Fibroblast of lung (primary cell): ENCODE measurements at regions not wholly inside any gene's neighbourhood (a gene's known extent, or its start where the extent isn't known, plus 50 kb on each side); places are given as distances from the start of the nearest gene placed in this dataset.

Experiments used
- DNase-seq, 2 donors: peaks; one replicate each; pipeline versions ENCODE4 v3.0.0 to v3.0.0-alpha.2; 2010; ENCODE audit warnings: low read depth in 2 of 2
- H2AFZ ChIP-seq: 2 replicates; pipeline ENCODE4 v1.5.1; 2012; ENCODE audit warnings: low read length, control low read depth, inconsistent platforms
- H3K27ac ChIP-seq: 2 replicates; pipeline ENCODE4 v1.5.1; 2011; ENCODE audit warnings: low read length, control low read depth; ENCODE audit not compliant: insufficient read depth
- H3K27me3 ChIP-seq: 2 replicates; pipeline ENCODE4 v1.5.1; 2011; ENCODE audit warnings: mild to moderate bottlenecking, low read length; ENCODE audit not compliant: control insufficient read depth, insufficient read depth
- H3K36me3 ChIP-seq: 2 replicates; pipeline ENCODE4 v1.5.1; 2011; ENCODE audit warnings: low read length; ENCODE audit not compliant: control insufficient read depth, insufficient read depth
- H3K4me1 ChIP-seq: 2 replicates; pipeline ENCODE4 v1.5.1; 2011; ENCODE audit warnings: low read length; ENCODE audit not compliant: control insufficient read depth, insufficient read depth; ENCODE audit errors: extremely low read depth
- H3K4me2 ChIP-seq: 2 replicates; pipeline ENCODE4 v1.5.1; 2011; ENCODE audit warnings: low read length, control low read depth; ENCODE audit not compliant: insufficient read depth; ENCODE audit errors: extremely low read depth
- H3K4me3 ChIP-seq, 4 experiments: fragments of 200-600 bp in 1 of 4; sonication (generic) in 1 of 4; replicated peaks in 1 of 4; 2 replicates each; pipeline ENCODE4 v1.5.1; 2011 to 2016; ENCODE audit warnings: low read length in 4 of 4, low read depth in 3 of 4, mild to moderate bottlenecking in 3 of 4, control low read depth in 2 of 4, inconsistent platforms in 1 of 4, mixed read lengths in 1 of 4; ENCODE audit not compliant: insufficient read depth in 1 of 4; ENCODE audit errors: control extremely low read depth in 1 of 4
- H3K79me2 ChIP-seq: 2 replicates; pipeline ENCODE4 v1.5.1; 2012; ENCODE audit warnings: mild to moderate bottlenecking, low read length, inconsistent platforms; ENCODE audit not compliant: control insufficient read depth, insufficient read depth
- H3K9ac ChIP-seq: 2 replicates; pipeline ENCODE4 v1.5.1; 2011; ENCODE audit warnings: mild to moderate bottlenecking, low read length, control low read depth; ENCODE audit not compliant: insufficient read depth
- H3K9me3 ChIP-seq: 2 replicates; pipeline ENCODE4 v1.5.1; 2012; ENCODE audit warnings: low read depth, low read length; ENCODE audit not compliant: control insufficient read depth, insufficient read depth
- H4K20me1 ChIP-seq: 2 replicates; pipeline ENCODE4 v1.5.1; 2011; ENCODE audit warnings: low read length; ENCODE audit not compliant: control insufficient read depth, insufficient read depth; ENCODE audit errors: extremely low read depth
- EZH2 ChIP-seq: IDR thresholded peaks from 2 replicates; pipeline ENCODE4 v1.5.1; 2012; ENCODE audit warnings: low read length, control low read depth, mild to moderate bottlenecking; ENCODE audit errors: missing control alignments
- TF ChIP-seq, protein P1 (sequence below), 2 donors: IDR thresholded peaks in 1 of 2; conservative IDR thresholded peaks in 1 of 2; 1 replicate in 1 of 2; 2 replicates in 1 of 2; pipeline ENCODE4 v1.5.1; 2011 to 2012; ENCODE audit warnings: low read length in 2 of 2, control low read depth in 1 of 2, inconsistent platforms in 1 of 2, low read depth in 1 of 2, mild to moderate bottlenecking in 1 of 2

- Histone ChIP-seq H3K4me2 (no peak overlapping the region), H3K9ac (no peak overlapping the region), H4K20me1 (no peaks in the 10 kb centered on the region), H3K79me2 (no peaks in the 10 kb centered on the region), H3K27ac (no peak overlapping the region), H2AFZ (no peak overlapping the region), H3K9me3 (no peaks in the 10 kb centered on the region), H3K4me3 (no peak overlapping the region), H3K4me1 (no peaks in the 10 kb centered on the region), H3K27me3 (no peaks in the 10 kb centered on the region), H3K36me3 (no peaks in the 10 kb centered on the region)
- no peak for DNase-seq
- TF ChIP-seq EZH2: no peak
Measured at GRCh38 chr11:109609454-109610185, 187.6 kb downstream of the C11orf87 start.

DNA sequence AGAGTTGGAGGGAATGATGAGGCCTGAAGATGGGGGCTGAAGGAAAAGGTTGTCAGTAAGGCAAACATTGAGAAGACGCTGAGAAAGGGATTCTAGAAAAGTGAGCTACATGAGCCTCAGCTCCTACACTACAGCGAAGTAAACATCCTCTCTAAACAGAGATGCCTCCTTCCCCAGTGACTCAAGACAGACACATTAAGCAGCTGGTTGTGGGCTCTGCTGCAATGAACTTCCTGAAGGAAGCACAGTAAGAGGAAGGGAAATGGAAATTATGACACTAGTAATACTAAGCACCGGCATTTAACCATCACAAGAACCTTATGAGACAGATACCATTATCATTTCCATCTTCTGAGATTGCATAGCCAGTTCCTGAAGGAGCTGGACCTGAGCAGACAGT lies 190.5 kb downstream of the C11orf87 start:
- no peak for TF ChIP-seq EZH2
- TF ChIP-seq, protein P1, sequence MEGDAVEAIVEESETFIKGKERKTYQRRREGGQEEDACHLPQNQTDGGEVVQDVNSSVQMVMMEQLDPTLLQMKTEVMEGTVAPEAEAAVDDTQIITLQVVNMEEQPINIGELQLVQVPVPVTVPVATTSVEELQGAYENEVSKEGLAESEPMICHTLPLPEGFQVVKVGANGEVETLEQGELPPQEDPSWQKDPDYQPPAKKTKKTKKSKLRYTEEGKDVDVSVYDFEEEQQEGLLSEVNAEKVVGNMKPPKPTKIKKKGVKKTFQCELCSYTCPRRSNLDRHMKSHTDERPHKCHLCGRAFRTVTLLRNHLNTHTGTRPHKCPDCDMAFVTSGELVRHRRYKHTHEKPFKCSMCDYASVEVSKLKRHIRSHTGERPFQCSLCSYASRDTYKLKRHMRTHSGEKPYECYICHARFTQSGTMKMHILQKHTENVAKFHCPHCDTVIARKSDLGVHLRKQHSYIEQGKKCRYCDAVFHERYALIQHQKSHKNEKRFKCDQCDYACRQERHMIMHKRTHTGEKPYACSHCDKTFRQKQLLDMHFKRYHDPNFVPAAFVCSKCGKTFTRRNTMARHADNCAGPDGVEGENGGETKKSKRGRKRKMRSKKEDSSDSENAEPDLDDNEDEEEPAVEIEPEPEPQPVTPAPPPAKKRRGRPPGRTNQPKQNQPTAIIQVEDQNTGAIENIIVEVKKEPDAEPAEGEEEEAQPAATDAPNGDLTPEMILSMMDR (conservative IDR thresholded peaks at IDR 0.05 in 1 of 2, IDR thresholded peaks at IDR 0.05 in 1 of 2; ENCODE audit: low read depth in 1 of 2, low read length in 2 of 2): no peak
- DNase-seq: no peak
- Histone ChIP-seq H3K27ac (no peak overlapping the region), H3K9me3 (no peaks in the 10 kb centered on the region), H3K36me3 (no peaks in the 10 kb centered on the region), H4K20me1 (no peaks in the 10 kb centered on the region), H3K4me1 (no peaks in the 10 kb centered on the region), H3K27me3 (no peaks in the 10 kb centered on the region), H3K79me2 (no peaks in the 10 kb centered on the region), H3K9ac (no peak overlapping the region), H3K4me3 (no peak overlapping the region), H2AFZ (no peak overlapping the region), H3K4me2 (no peak overlapping the region)

DNA sequence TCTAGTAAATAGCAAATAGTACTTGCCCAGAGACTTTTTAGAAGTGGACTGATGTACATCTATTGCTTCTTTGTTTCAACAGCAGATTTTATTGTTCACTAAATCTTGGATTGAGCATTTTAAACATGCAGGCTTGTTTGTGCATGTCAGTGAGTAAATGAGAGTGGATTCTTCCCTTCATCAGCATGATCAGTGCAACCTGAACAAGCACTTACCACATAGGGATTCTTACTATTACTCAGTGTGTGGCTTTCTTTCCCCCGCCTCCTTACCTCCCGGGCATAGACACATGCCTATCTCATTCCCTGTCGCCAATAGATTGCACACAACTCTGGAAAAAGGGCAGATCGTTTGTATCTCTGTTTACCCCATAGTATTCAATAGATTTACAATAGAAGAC lies 197.5 kb downstream of the C11orf87 start:
- Histone ChIP-seq H3K27ac (no peak overlapping the region), H3K4me1 (no peaks in the 10 kb centered on the region)
- no peak for TF ChIP-seq EZH2
- TF ChIP-seq, protein P1 (conservative IDR thresholded peaks at IDR 0.05 in 1 of 2, IDR thresholded peaks at IDR 0.05 in 1 of 2; ENCODE audit: low read depth in 1 of 2, low read length in 2 of 2): no peak

More for the DNA sequence above, 197.5 kb downstream of the C11orf87 start:
- Histone ChIP-seq H3K9me3 (no peaks in the 10 kb centered on the region), H3K27me3 (no peaks in the 10 kb centered on the region), H2AFZ (no peak overlapping the region), H3K36me3 (no peaks in the 10 kb centered on the region), H3K79me2 (no peaks in the 10 kb centered on the region), H3K4me3 (no peak overlapping the region), H3K4me2 (no peak overlapping the region), H4K20me1 (no peaks in the 10 kb centered on the region), H3K9ac (no peak overlapping the region)
- no peak for DNase-seq
